ENCODE measurements at regions not wholly inside any gene's neighbourhood (a gene's known extent, or its start where the extent isn't known, plus 50 kb on each side); places are given as distances from the start of the nearest gene placed in this dataset.
A peak's percentile ranks its signal among the peaks of the same experiment; 100 is the strongest.
"Not testable (repeated sequence)": the region's sequence is repeated elsewhere in the genome, so short reads cannot be mapped to it uniquely, and the experiment has no call there.

- H3K4me1 ChIP-seq (ENCODE audit: control insufficient read depth, insufficient read depth, low read length) = peaks cover 9% of the 10 kb centered on the region
- H3K9me3 ChIP-seq (ENCODE audit: control insufficient read depth, insufficient read depth, low read length) = no peaks in the 10 kb centered on the region
- no peaks in the 10 kb centered on the region for H3K27me3 ChIP-seq (ENCODE audit: control insufficient read depth, insufficient read depth, low read length)
- DNase-seq (ENCODE audit: low read depth in 4 of 6, low spot score in 6 of 6) = peak in 4 of 6 donors; percentile 17 to 60 (median 40)
- H3K27ac ChIP-seq (ENCODE audit: low read depth, low read length) = no peak overlapping the region
- no peaks in the 10 kb centered on the region for H3K36me3 ChIP-seq (ENCODE audit: control insufficient read depth, insufficient read depth, low read length)
- no peak overlapping the region for H3K4me3 ChIP-seq (ENCODE audit: low read depth, low read length)
- WGBS (ENCODE audit: insufficient coverage) = 72% methylated on average over 4 of the region's 7 CpGs
Observed at GRCh38 chr5:56763711-56764466, 51.5 kb upstream of the MAP3K1 start.

GRCh38 chr5:56763182-56763581 lies 52.2 kb upstream of the MAP3K1 start:
- no peaks in the 10 kb centered on the region for H3K27me3 ChIP-seq (ENCODE audit: control insufficient read depth, insufficient read depth, low read length)
- 86% methylated on average over 1 of the region's 1 CpG for WGBS (ENCODE audit: insufficient coverage)
- no peaks in the 10 kb centered on the region for H3K36me3 ChIP-seq (ENCODE audit: control insufficient read depth, insufficient read depth, low read length)
- H3K27ac ChIP-seq (ENCODE audit: low read depth, low read length) = no peak overlapping the region
- no peak for DNase-seq (ENCODE audit: low read depth in 4 of 6, low spot score in 6 of 6)
- no peak overlapping the region for H3K4me3 ChIP-seq (ENCODE audit: low read depth, low read length)
- H3K9me3 ChIP-seq (ENCODE audit: control insufficient read depth, insufficient read depth, low read length) = no peaks in the 10 kb centered on the region
- peaks cover 9% of the 10 kb centered on the region for H3K4me1 ChIP-seq (ENCODE audit: control insufficient read depth, insufficient read depth, low read length)

- no peak overlapping the region for H3K4me3 ChIP-seq (ENCODE audit: low read depth, low read length)
- 100% methylated on average over 1 of the region's 4 CpGs for WGBS (ENCODE audit: insufficient coverage)
- no peaks in the 10 kb centered on the region for H3K9me3 ChIP-seq (ENCODE audit: control insufficient read depth, insufficient read depth, low read length)
- DNase-seq (ENCODE audit: low read depth in 4 of 6, low spot score in 6 of 6) = no peak
- no peak overlapping the region for H3K27ac ChIP-seq (ENCODE audit: low read depth, low read length)
- H3K27me3 ChIP-seq (ENCODE audit: control insufficient read depth, insufficient read depth, low read length) = no peaks in the 10 kb centered on the region
- H3K36me3 ChIP-seq (ENCODE audit: control insufficient read depth, insufficient read depth, low read length) = no peaks in the 10 kb centered on the region
- H3K4me1 ChIP-seq (ENCODE audit: control insufficient read depth, insufficient read depth, low read length) = peaks cover 9% of the 10 kb centered on the region
Observed at GRCh38 chr5:56761151-56761885, 54.0 kb upstream of the MAP3K1 start.

GRCh38 chr5:56760723-56761122 lies 54.6 kb upstream of the MAP3K1 start:
- H3K4me3 ChIP-seq (ENCODE audit: low read depth, low read length) = no peak overlapping the region
- no peaks in the 10 kb centered on the region for H3K9me3 ChIP-seq (ENCODE audit: control insufficient read depth, insufficient read depth, low read length)
- no peak for DNase-seq (ENCODE audit: low read depth in 4 of 6, low spot score in 6 of 6)
- no peaks in the 10 kb centered on the region for H3K36me3 ChIP-seq (ENCODE audit: control insufficient read depth, insufficient read depth, low read length)
- no peaks in the 10 kb centered on the region for H3K27me3 ChIP-seq (ENCODE audit: control insufficient read depth, insufficient read depth, low read length)
- H3K4me1 ChIP-seq (ENCODE audit: control insufficient read depth, insufficient read depth, low read length) = peaks cover 9% of the 10 kb centered on the region
- WGBS (ENCODE audit: insufficient coverage) = 79% methylated on average over 4 of the region's 5 CpGs
- H3K27ac ChIP-seq (ENCODE audit: low read depth, low read length) = no peak overlapping the region

GRCh38 chr5:56759521-56760216 lies 55.7 kb upstream of the MAP3K1 start:
- H3K27me3 ChIP-seq (ENCODE audit: control insufficient read depth, insufficient read depth, low read length) = no peaks in the 10 kb centered on the region
- no peaks in the 10 kb centered on the region for H3K9me3 ChIP-seq (ENCODE audit: control insufficient read depth, insufficient read depth, low read length)
- H3K4me1 ChIP-seq (ENCODE audit: control insufficient read depth, insufficient read depth, low read length) = peaks cover 9% of the 10 kb centered on the region
- no peak overlapping the region for H3K4me3 ChIP-seq (ENCODE audit: low read depth, low read length)
- H3K27ac ChIP-seq (ENCODE audit: low read depth, low read length) = no peak overlapping the region
- 67% methylated on average over 1 of the region's 4 CpGs for WGBS (ENCODE audit: insufficient coverage)
- no peak for DNase-seq (ENCODE audit: low read depth in 4 of 6, low spot score in 6 of 6)
- H3K36me3 ChIP-seq (ENCODE audit: control insufficient read depth, insufficient read depth, low read length) = no peaks in the 10 kb centered on the region

- H3K9me3 ChIP-seq (ENCODE audit: control insufficient read depth, insufficient read depth, low read length) = no peaks in the 10 kb centered on the region
- WGBS (ENCODE audit: insufficient coverage) = 93% methylated on average over 5 of the region's 5 CpGs
- H3K36me3 ChIP-seq (ENCODE audit: control insufficient read depth, insufficient read depth, low read length) = no peaks in the 10 kb centered on the region
Observed at GRCh38 chr5:56757077-56757476, 58.3 kb upstream of the MAP3K1 start.

GRCh38 chr5:56755036-56755555 lies 60.3 kb upstream of the MAP3K1 start:
- DNase-seq (ENCODE audit: low read depth in 4 of 6, low spot score in 6 of 6) = no peak
- Histone ChIP-seq H3K4me3 (ENCODE audit: low read depth, low read length) (no peak overlapping the region), H3K27ac (ENCODE audit: low read depth, low read length) (no peak overlapping the region), H3K36me3 (ENCODE audit: control insufficient read depth, insufficient read depth, low read length) (no peaks in the 10 kb centered on the region), H3K9me3 (ENCODE audit: control insufficient read depth, insufficient read depth, low read length) (no peaks in the 10 kb centered on the region), H3K27me3 (ENCODE audit: control insufficient read depth, insufficient read depth, low read length) (no peaks in the 10 kb centered on the region), H3K4me1 (ENCODE audit: control insufficient read depth, insufficient read depth, low read length) (no peaks in the 10 kb centered on the region)
- no CpG with 5 or more reads among the region's 3 CpGs for WGBS (ENCODE audit: insufficient coverage)

More at GRCh38 chr5:56757077-56757476, 58.3 kb upstream of the MAP3K1 start:
- H3K4me3 ChIP-seq (ENCODE audit: low read depth, low read length) = no peak overlapping the region
- no peak for DNase-seq (ENCODE audit: low read depth in 4 of 6, low spot score in 6 of 6)
- no peaks in the 10 kb centered on the region for H3K4me1 ChIP-seq (ENCODE audit: control insufficient read depth, insufficient read depth, low read length)
- no peaks in the 10 kb centered on the region for H3K27me3 ChIP-seq (ENCODE audit: control insufficient read depth, insufficient read depth, low read length)
- H3K27ac ChIP-seq (ENCODE audit: low read depth, low read length) = no peak overlapping the region

- not testable (repeated sequence) for DNase-seq (ENCODE audit: low read depth in 4 of 6, low spot score in 6 of 6); H3K36me3 ChIP-seq (ENCODE audit: control insufficient read depth, insufficient read depth, low read length); H3K4me3 ChIP-seq (ENCODE audit: low read depth, low read length); H3K4me1 ChIP-seq (ENCODE audit: control insufficient read depth, insufficient read depth, low read length); H3K27me3 ChIP-seq (ENCODE audit: control insufficient read depth, insufficient read depth, low read length); H3K27ac ChIP-seq (ENCODE audit: low read depth, low read length); H3K9me3 ChIP-seq (ENCODE audit: control insufficient read depth, insufficient read depth, low read length)
- WGBS (ENCODE audit: insufficient coverage) = no CpG with 5 or more reads among the region's 5 CpGs
Observed at GRCh38 chr5:56753588-56753987, 61.8 kb upstream of the MAP3K1 start.

- H3K36me3 ChIP-seq (ENCODE audit: control insufficient read depth, insufficient read depth, low read length) = no peaks in the 10 kb centered on the region
- WGBS (ENCODE audit: insufficient coverage) = 73% methylated on average over 1 of the region's 2 CpGs
- H3K27me3 ChIP-seq (ENCODE audit: control insufficient read depth, insufficient read depth, low read length) = no peaks in the 10 kb centered on the region
- H3K27ac ChIP-seq (ENCODE audit: low read depth, low read length) = no peak overlapping the region
- H3K4me3 ChIP-seq (ENCODE audit: low read depth, low read length) = no peak overlapping the region
- no peaks in the 10 kb centered on the region for H3K4me1 ChIP-seq (ENCODE audit: control insufficient read depth, insufficient read depth, low read length)
- H3K9me3 ChIP-seq (ENCODE audit: control insufficient read depth, insufficient read depth, low read length) = no peaks in the 10 kb centered on the region
- no peak for DNase-seq (ENCODE audit: low read depth in 4 of 6, low spot score in 6 of 6)
Observed at GRCh38 chr5:56751572-56752313, 63.6 kb upstream of the MAP3K1 start.

Data from spinal cord (tissue), 9 donors.